HCT116 (cell line): ENCODE measurements at regions not wholly inside any gene's neighbourhood (a gene's known extent, or its start where the extent isn't known, plus 50 kb on each side); places are given as distances from the start of the nearest gene placed in this dataset.

ENCODE experiments used
- CTCF ChIP-seq, 3 experiments: fragments of 200-600 bp in 1 of 3; sonication (generic) in 1 of 3; IDR thresholded peaks in 2 of 3; conservative IDR thresholded peaks in 1 of 3; 2 replicates each; pipeline ENCODE4 v1.5.1; 2012 to 2017; ENCODE audit warnings: low read depth in 2 of 3, low read length in 2 of 3, antibody characterized with exemption in 1 of 3, borderline replicate concordance in 1 of 3, control low read depth in 1 of 3, mild to moderate bottlenecking in 1 of 3, mixed read lengths in 1 of 3, mixed run types in 1 of 3, moderate library complexity in 1 of 3; ENCODE audit not compliant: insufficient read depth in 1 of 3
- EZH2 ChIP-seq: fragments of 200-600 bp; sonication (generic); IDR thresholded peaks from 2 replicates; pipeline ENCODE4 v1.6.1; 2017; ENCODE audit warnings: antibody characterized with exemption, mixed run types
- EZH2phosphoT487 ChIP-seq: fragments of 200-600 bp; IDR thresholded peaks from 2 replicates; pipeline ENCODE4 v1.6.1; 2018; ENCODE audit warnings: antibody characterized with exemption, borderline replicate concordance
- JUND ChIP-seq: IDR thresholded peaks from 2 replicates; pipeline ENCODE4 v1.6.1; 2012
- MAX ChIP-seq: IDR thresholded peaks from 2 replicates; pipeline ENCODE4 v1.6.1; 2012
- POLR2A ChIP-seq: IDR thresholded peaks from 2 replicates; pipeline ENCODE4 v1.7.0; 2011; ENCODE audit warnings: borderline replicate concordance; ENCODE audit not compliant: insufficient read depth, insufficient read length; ENCODE audit errors: extremely low read depth
- POLR2AphosphoS5 ChIP-seq: IDR thresholded peaks from 2 replicates; pipeline ENCODE4 v1.6.1; 2011; ENCODE audit warnings: mild to moderate bottlenecking, low read depth, low read length, moderate library complexity
- SP1 ChIP-seq: IDR thresholded peaks from 2 replicates; pipeline ENCODE4 v1.6.1; 2012; ENCODE audit warnings: low read depth
- YY1 ChIP-seq: IDR thresholded peaks from 2 replicates; pipeline ENCODE4 v1.6.1; 2011; ENCODE audit warnings: low read length, low read depth, moderate library complexity, mild to moderate bottlenecking; ENCODE audit not compliant: insufficient replicate concordance; ENCODE audit errors: extremely low read depth
- ZNF274 ChIP-seq: fragments of 200-500 bp; sonication (Bioruptor generic); IDR thresholded peaks from 2 replicates; pipeline ENCODE4 v1.6.1; 2014; ENCODE audit warnings: mild to moderate bottlenecking, low read depth, low read length, inconsistent platforms
- TF ChIP-seq, protein P1 (sequence below): IDR thresholded peaks from 2 replicates; pipeline ENCODE4 v1.6.1; 2012; ENCODE audit warnings: low read depth

- TF ChIP-seq YY1 (no peak), EZH2 (no peak), EZH2phosphoT487 (no peak), CTCF (IDR thresholded peaks at IDR 0.05 in 2 of 3, conservative IDR thresholded peaks at IDR 0.05 in 1 of 3; ENCODE audit: borderline replicate concordance in 1 of 3, insufficient read depth in 1 of 3, low read depth in 2 of 3, low read length in 2 of 3) (no peak), MAX (no peak), JUND (no peak), POLR2AphosphoS5 (no peak), SP1 (no peak), ZNF274 (no peak), POLR2A (no peak)
- TF ChIP-seq, protein P1, sequence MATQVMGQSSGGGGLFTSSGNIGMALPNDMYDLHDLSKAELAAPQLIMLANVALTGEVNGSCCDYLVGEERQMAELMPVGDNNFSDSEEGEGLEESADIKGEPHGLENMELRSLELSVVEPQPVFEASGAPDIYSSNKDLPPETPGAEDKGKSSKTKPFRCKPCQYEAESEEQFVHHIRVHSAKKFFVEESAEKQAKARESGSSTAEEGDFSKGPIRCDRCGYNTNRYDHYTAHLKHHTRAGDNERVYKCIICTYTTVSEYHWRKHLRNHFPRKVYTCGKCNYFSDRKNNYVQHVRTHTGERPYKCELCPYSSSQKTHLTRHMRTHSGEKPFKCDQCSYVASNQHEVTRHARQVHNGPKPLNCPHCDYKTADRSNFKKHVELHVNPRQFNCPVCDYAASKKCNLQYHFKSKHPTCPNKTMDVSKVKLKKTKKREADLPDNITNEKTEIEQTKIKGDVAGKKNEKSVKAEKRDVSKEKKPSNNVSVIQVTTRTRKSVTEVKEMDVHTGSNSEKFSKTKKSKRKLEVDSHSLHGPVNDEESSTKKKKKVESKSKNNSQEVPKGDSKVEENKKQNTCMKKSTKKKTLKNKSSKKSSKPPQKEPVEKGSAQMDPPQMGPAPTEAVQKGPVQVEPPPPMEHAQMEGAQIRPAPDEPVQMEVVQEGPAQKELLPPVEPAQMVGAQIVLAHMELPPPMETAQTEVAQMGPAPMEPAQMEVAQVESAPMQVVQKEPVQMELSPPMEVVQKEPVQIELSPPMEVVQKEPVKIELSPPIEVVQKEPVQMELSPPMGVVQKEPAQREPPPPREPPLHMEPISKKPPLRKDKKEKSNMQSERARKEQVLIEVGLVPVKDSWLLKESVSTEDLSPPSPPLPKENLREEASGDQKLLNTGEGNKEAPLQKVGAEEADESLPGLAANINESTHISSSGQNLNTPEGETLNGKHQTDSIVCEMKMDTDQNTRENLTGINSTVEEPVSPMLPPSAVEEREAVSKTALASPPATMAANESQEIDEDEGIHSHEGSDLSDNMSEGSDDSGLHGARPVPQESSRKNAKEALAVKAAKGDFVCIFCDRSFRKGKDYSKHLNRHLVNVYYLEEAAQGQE: no peak
These were observed 128.4 kb upstream of the TMEM164 start for GRCh38 chrX:109874548-109874947.
